H1 (cell line): ENCODE measurements at regions not wholly inside any gene's neighbourhood (a gene's known extent, or its start where the extent isn't known, plus 50 kb on each side); places are given as distances from the start of the nearest gene placed in this dataset.

ENCODE experiments used
- CTCF ChIA-PET: fragments of 300-600 bp; sonication (Branson Sonifier 250); formaldehyde crosslinking; loops from one replicate; lab custom pipeline; 2021; ENCODE audit not compliant: partially characterized antibody; lab: Charles Lee
- POLR2A ChIA-PET: fragments of 300-600 bp; sonication (Branson Sonifier 250); formaldehyde crosslinking; loops from one replicate; lab custom pipeline; 2021; ENCODE audit warnings: inconsistent platforms; ENCODE audit not compliant: partially characterized antibody; lab: Charles Lee
- DNase-seq, 2 experiments: peaks; one replicate each; pipeline versions ENCODE4 v3.0.0 to v3.0.0-alpha.2; 2010 to 2022; ENCODE audit warnings: low spot score in 2 of 2, low read depth in 1 of 2, mixed read lengths in 1 of 2
- FAIRE-seq: peaks from 2 replicates; lab custom pipeline; 2011; peaks lifted over from hg19 to GRCh38; lab: Jason Lieb, UNC
- H2AFZ ChIP-seq: 2 replicates; pipeline ENCODE4 v1.8.1; 2012; ENCODE audit warnings: low read length, inconsistent platforms
- H2AK5ac ChIP-seq: 2 replicates; pipeline ENCODE4 v1.6.1; 2013; ENCODE audit warnings: low read depth, low read length
- H2BK120ac ChIP-seq: replicated peaks from 2 replicates; pipeline ENCODE3; 2013; ENCODE audit warnings: low read depth, low read length, inconsistent platforms
- H2BK12ac ChIP-seq: 2 replicates; pipeline ENCODE4 v1.6.1; 2013; ENCODE audit warnings: low read depth, low read length
- H2BK15ac ChIP-seq: 2 replicates; pipeline ENCODE4 v1.6.1; 2013; ENCODE audit warnings: low read length
- H2BK20ac ChIP-seq: 2 replicates; pipeline ENCODE4 v1.6.1; 2013; ENCODE audit warnings: low read length
- H2BK5ac ChIP-seq: 2 replicates; pipeline ENCODE4 v1.6.1; 2013; ENCODE audit warnings: low read depth, low read length
- H3K14ac ChIP-seq: 2 replicates; pipeline ENCODE4 v1.6.1; 2013; ENCODE audit warnings: inconsistent platforms; ENCODE audit not compliant: insufficient read length
- H3K18ac ChIP-seq: 2 replicates; pipeline ENCODE4 v1.6.1; 2013; ENCODE audit warnings: low read length; ENCODE audit errors: extremely low read depth
- H3K23ac ChIP-seq: 2 replicates; pipeline ENCODE4 v1.6.1; 2013; ENCODE audit warnings: inconsistent platforms; ENCODE audit not compliant: insufficient read length
- H3K23me2 ChIP-seq: 2 replicates; pipeline ENCODE4 v1.6.1; 2013; ENCODE audit warnings: low read depth, low read length
- H3K27ac ChIP-seq: 2 replicates; pipeline ENCODE4 v1.6.1; 2011; ENCODE audit warnings: low read depth, low read length, inconsistent platforms
- H3K27me3 ChIP-seq, 4 experiments: replicated peaks in 1 of 4; 1 replicate in 1 of 4; 2 replicates in 3 of 4; pipeline versions ENCODE4 v1.6.1 to v1.8.1; 2011 to 2013; ENCODE audit warnings: low read length in 3 of 4, mild to moderate bottlenecking in 3 of 4, inconsistent platforms in 2 of 4, mixed read lengths in 2 of 4, moderate library complexity in 1 of 4; ENCODE audit not compliant: control insufficient read depth in 3 of 4, insufficient read depth in 3 of 4; ENCODE audit errors: extremely low read depth in 1 of 4
- H3K36me3 ChIP-seq, 4 experiments: 2 replicates each; pipeline versions ENCODE4 v1.6.1 to v1.8.1; 2011 to 2013; ENCODE audit warnings: mild to moderate bottlenecking in 4 of 4, low read length in 3 of 4, moderate library complexity in 2 of 4, control low read depth in 1 of 4, inconsistent platforms in 1 of 4; ENCODE audit not compliant: insufficient read depth in 4 of 4, control insufficient read depth in 2 of 4
- H3K4ac ChIP-seq: replicated peaks from 2 replicates; pipeline ENCODE3; 2013; ENCODE audit warnings: low read length, low read depth, mixed read lengths, inconsistent platforms; ENCODE audit not compliant: insufficient read length
- H3K4me1 ChIP-seq, 4 experiments: replicated peaks in 1 of 4; 1 replicate in 1 of 4; 2 replicates in 3 of 4; pipeline versions ENCODE4 v1.6.1 to v1.8.1; 2011 to 2013; ENCODE audit warnings: low read length in 3 of 4, inconsistent platforms in 2 of 4, mixed read lengths in 1 of 4; ENCODE audit not compliant: insufficient read depth in 4 of 4, control insufficient read depth in 3 of 4
- H3K4me2 ChIP-seq, 2 experiments: 2 replicates each; pipeline versions ENCODE4 v1.6.1 to v1.8.1; 2011 to 2013; ENCODE audit warnings: low read depth in 2 of 2, low read length in 2 of 2, control low read depth in 1 of 2, inconsistent platforms in 1 of 2, mild to moderate bottlenecking in 1 of 2; ENCODE audit not compliant: insufficient read depth in 1 of 2
- H3K4me3 ChIP-seq, 4 experiments: fragments of 200-600, 300-600 bp in 1 of 4; sonication (generic), shearing (Covaris generic), sonication (Bioruptor Twin) in 1 of 4; 2 replicates each; pipeline versions ENCODE4 v1.5.1 to v1.8.1; 2011 to 2016; ENCODE audit warnings: low read length in 4 of 4, low read depth in 3 of 4, control low read depth in 2 of 4, inconsistent platforms in 2 of 4, mild to moderate bottlenecking in 2 of 4, mixed read lengths in 1 of 4, moderate library complexity in 1 of 4; ENCODE audit not compliant: insufficient read depth in 2 of 4; ENCODE audit errors: extremely low read depth in 1 of 4
- H3K56ac ChIP-seq: replicated peaks from 2 replicates; pipeline ENCODE3; 2013; ENCODE audit warnings: low read depth, mild to moderate bottlenecking, mixed read lengths, low read length, inconsistent platforms; ENCODE audit not compliant: insufficient read length
- H3K79me1 ChIP-seq: 2 replicates; pipeline ENCODE4 v1.6.1; 2013; ENCODE audit warnings: low read depth, low read length, control low read depth
- H3K79me2 ChIP-seq, 2 experiments: 2 replicates each; pipeline versions ENCODE4 v1.6.1 to v1.8.1; 2012 to 2013; ENCODE audit warnings: low read length in 2 of 2, mild to moderate bottlenecking in 2 of 2, inconsistent platforms in 1 of 2; ENCODE audit not compliant: insufficient read depth in 2 of 2, control insufficient read depth in 1 of 2
- H3K9ac ChIP-seq, 4 experiments: replicated peaks in 1 of 4; 1 replicate in 1 of 4; 2 replicates in 3 of 4; pipeline versions ENCODE4 v1.6.1 to v1.8.1; 2011 to 2013; ENCODE audit warnings: low read depth in 3 of 4, low read length in 3 of 4, control low read depth in 2 of 4, mild to moderate bottlenecking in 2 of 4, moderate library complexity in 2 of 4, inconsistent platforms in 1 of 4; ENCODE audit errors: extremely low read depth in 1 of 4
- H3K9me3 ChIP-seq, 2 experiments: 2 replicates each; pipeline versions ENCODE4 v1.6.1 to v1.8.1; 2012 to 2013; ENCODE audit warnings: mild to moderate bottlenecking in 2 of 2, moderate library complexity in 2 of 2, control low read depth in 1 of 2, inconsistent platforms in 1 of 2, low read depth in 1 of 2, low read length in 1 of 2, mixed read lengths in 1 of 2; ENCODE audit not compliant: insufficient read depth in 2 of 2
- H4K20me1 ChIP-seq, 2 experiments: replicated peaks in 1 of 2; 2 replicates each; pipeline versions ENCODE3 to v1.8.1; 2011 to 2013; ENCODE audit warnings: inconsistent platforms in 2 of 2, low read length in 2 of 2, mild to moderate bottlenecking in 1 of 2; ENCODE audit not compliant: insufficient read depth in 2 of 2, control insufficient read depth in 1 of 2
- H4K5ac ChIP-seq: 2 replicates; pipeline ENCODE4 v1.6.1; 2013; ENCODE audit warnings: low read length, low read depth, mixed read lengths, inconsistent platforms; ENCODE audit not compliant: insufficient read length
- H4K8ac ChIP-seq: 2 replicates; pipeline ENCODE4 v1.8.0; 2013; ENCODE audit warnings: mild to moderate bottlenecking, moderate library complexity, low read length, inconsistent platforms; ENCODE audit not compliant: insufficient read depth; ENCODE audit errors: extremely low read depth
- H4K91ac ChIP-seq: replicated peaks from 2 replicates; pipeline ENCODE3; 2013; ENCODE audit warnings: low read length, mixed read lengths, inconsistent platforms; ENCODE audit not compliant: insufficient read length
- CBX5 ChIP-seq: fragments of 300-800, 300-1000 bp; sonication (generic); IDR thresholded peaks from 2 replicates; pipeline ENCODE4 v1.7.1; 2016; ENCODE audit warnings: antibody characterized with exemption, low read length, low read depth
- CHD1 ChIP-seq: IDR thresholded peaks from 2 replicates; pipeline ENCODE4 v1.6.1; 2012; ENCODE audit warnings: low read depth, low read length, improper control_type of control experiment
- CHD2 ChIP-seq: IDR thresholded peaks from 2 replicates; pipeline ENCODE4 v1.6.1; 2012; ENCODE audit warnings: low read length, improper control_type of control experiment
- MAFK ChIP-seq: IDR thresholded peaks from 2 replicates; pipeline ENCODE4 v1.6.1; 2012; ENCODE audit warnings: low read depth, mild to moderate bottlenecking, improper control_type of control experiment, low read length
- SUZ12 ChIP-seq: fragments of 200-600 bp; sonication (generic); IDR thresholded peaks from 2 replicates; pipeline ENCODE4 v1.6.1; 2012; ENCODE audit warnings: mild to moderate bottlenecking, inconsistent platforms, low read length, moderate library complexity, mixed read lengths
- TCF12 ChIP-seq: IDR thresholded peaks from 2 replicates; pipeline ENCODE4 v1.6.1; 2011; ENCODE audit warnings: low read depth, mild to moderate bottlenecking, low read length
- YY1 ChIP-seq: IDR thresholded peaks from 2 replicates; pipeline ENCODE4 v1.6.1; 2011; ENCODE audit warnings: low read depth, mild to moderate bottlenecking, low read length
- WGBS, 2 experiments: shearing (Covaris generic) in 1 of 2; methylation state at CpG; one replicate each; pipeline versions ENCODE4 v1.1.6 to v1.1.7; 2013 to 2015; ENCODE audit warnings: low lambda C conversion rate in 2 of 2, mixed read lengths in 2 of 2, inconsistent platforms in 1 of 2, low coverage in 1 of 2, missing lambda C conversion rate in 1 of 2; ENCODE audit not compliant: insufficient replicate concordance in 2 of 2, insufficient coverage in 1 of 2, insufficient read length in 1 of 2; ENCODE audit errors: extremely low coverage in 1 of 2, missing lambda C conversion rate in 1 of 2; 5-methylcytosine and 5-hydroxymethylcytosine counted together
- TF ChIP-seq, protein P1 (sequence below), 3 experiments: IDR thresholded peaks; 1 replicate in 2 of 3; 2 replicates in 1 of 3; pipeline versions ENCODE4 v1.5.1 to v1.6.1; 2011; ENCODE audit warnings: low read length in 3 of 3, mild to moderate bottlenecking in 3 of 3, inconsistent platforms in 2 of 3, low read depth in 1 of 3, moderate library complexity in 1 of 3; ENCODE audit not compliant: insufficient read depth in 1 of 3; ENCODE audit errors: control extremely low read depth in 1 of 3

GRCh38 chr3:8170971-8171508 lies 330.6 kb upstream of the LMCD1 start:
- H3K4me1 ChIP-seq, result no peaks in the 10 kb centered on the region
- H2BK20ac ChIP-seq, result no peak overlapping the region
- no peak for DNase-seq
- H3K79me1 ChIP-seq, result no peaks in the 10 kb centered on the region
- no peak overlapping the region for H3K4me2 ChIP-seq
- H3K36me3 ChIP-seq, result no peaks in the 10 kb centered on the region
- H3K4ac ChIP-seq, result no peak overlapping the region
- H2AK5ac ChIP-seq, result no peak overlapping the region
- no peaks in the 10 kb centered on the region for H4K20me1 ChIP-seq
- H4K5ac ChIP-seq, result no peak overlapping the region
- H3K27ac ChIP-seq, result no peak overlapping the region
- no peak overlapping the region for H3K56ac ChIP-seq
- H4K91ac ChIP-seq, result no peak overlapping the region
- H2AFZ ChIP-seq, result no peak overlapping the region
- no peaks in the 10 kb centered on the region for H3K27me3 ChIP-seq
- TF ChIP-seq CBX5, result no peak
- no peak for TF ChIP-seq CHD2
- TF ChIP-seq YY1, result no peak
- no peak for TF ChIP-seq TCF12
- no peak for TF ChIP-seq MAFK
- TF ChIP-seq, protein P1, sequence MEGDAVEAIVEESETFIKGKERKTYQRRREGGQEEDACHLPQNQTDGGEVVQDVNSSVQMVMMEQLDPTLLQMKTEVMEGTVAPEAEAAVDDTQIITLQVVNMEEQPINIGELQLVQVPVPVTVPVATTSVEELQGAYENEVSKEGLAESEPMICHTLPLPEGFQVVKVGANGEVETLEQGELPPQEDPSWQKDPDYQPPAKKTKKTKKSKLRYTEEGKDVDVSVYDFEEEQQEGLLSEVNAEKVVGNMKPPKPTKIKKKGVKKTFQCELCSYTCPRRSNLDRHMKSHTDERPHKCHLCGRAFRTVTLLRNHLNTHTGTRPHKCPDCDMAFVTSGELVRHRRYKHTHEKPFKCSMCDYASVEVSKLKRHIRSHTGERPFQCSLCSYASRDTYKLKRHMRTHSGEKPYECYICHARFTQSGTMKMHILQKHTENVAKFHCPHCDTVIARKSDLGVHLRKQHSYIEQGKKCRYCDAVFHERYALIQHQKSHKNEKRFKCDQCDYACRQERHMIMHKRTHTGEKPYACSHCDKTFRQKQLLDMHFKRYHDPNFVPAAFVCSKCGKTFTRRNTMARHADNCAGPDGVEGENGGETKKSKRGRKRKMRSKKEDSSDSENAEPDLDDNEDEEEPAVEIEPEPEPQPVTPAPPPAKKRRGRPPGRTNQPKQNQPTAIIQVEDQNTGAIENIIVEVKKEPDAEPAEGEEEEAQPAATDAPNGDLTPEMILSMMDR (IDR thresholded peaks at IDR 0.05; ENCODE audit: control extremely low read depth in 1 of 3, insufficient read depth in 1 of 3, low read depth in 1 of 3, low read length in 3 of 3), result no peak
- no peak for TF ChIP-seq SUZ12
- TF ChIP-seq CHD1, result no peak
- H2BK12ac ChIP-seq, result no peak overlapping the region
- H3K4me3 ChIP-seq, result no peak overlapping the region
- 88% methylated on average over 5 of the region's 5 CpGs; no CpG with 5 or more reads in 1 of the 2 experiments for WGBS, 2 experiments
- no peak overlapping the region for H2BK15ac ChIP-seq
- no peak overlapping the region for H2BK5ac ChIP-seq
- H3K23me2 ChIP-seq, result no peaks in the 10 kb centered on the region
- no peak overlapping the region for H4K8ac ChIP-seq
- H3K23ac ChIP-seq, result no peak overlapping the region
- no peaks in the 10 kb centered on the region for H3K9me3 ChIP-seq
- no peak overlapping the region for H3K18ac ChIP-seq
- no peak for FAIRE-seq
- no peaks in the 10 kb centered on the region for H3K79me2 ChIP-seq
- H3K14ac ChIP-seq, result no peak overlapping the region
- H2BK120ac ChIP-seq, result no peak overlapping the region
- ChIA-PET CTCF (no interaction called here), POLR2A (interaction anchor here (0.6 kb wide), 1 partner anchor 555 kb away, joined by 3 read pairs; no protein-coding TSS in a partner anchor)
- H3K9ac ChIP-seq, result no peak overlapping the region
